Neuronal stem cell (in vitro differentiated cells): ENCODE measurements at regions not wholly inside any gene's neighbourhood (a gene's known extent, or its start where the extent isn't known, plus 50 kb on each side); places are given as distances from the start of the nearest gene placed in this dataset.

Experiments
- DNase-seq: peaks from one replicate; pipeline ENCODE4 v3.0.0-alpha.2; 2013; ENCODE audit warnings: low spot score
- H2AFZ ChIP-seq: one replicate; pipeline ENCODE4 v1.6.1; 2013; ENCODE audit warnings: mild to moderate bottlenecking, low read length, inconsistent platforms
- H2AK5ac ChIP-seq: 2 replicates; pipeline ENCODE4 v1.6.1; 2013; ENCODE audit warnings: low read depth, mild to moderate bottlenecking, inconsistent platforms, low read length, moderate library complexity, mixed read lengths
- H2BK120ac ChIP-seq: 2 replicates; pipeline ENCODE4 v1.6.1; 2013; ENCODE audit warnings: low read depth, mild to moderate bottlenecking, inconsistent platforms, low read length, moderate library complexity, mixed read lengths
- H2BK12ac ChIP-seq: one replicate; pipeline ENCODE4 v1.6.1; 2013; ENCODE audit warnings: low read length, inconsistent platforms
- H2BK15ac ChIP-seq: 2 replicates; pipeline ENCODE4 v1.6.1; 2013; ENCODE audit warnings: mild to moderate bottlenecking, low read length, inconsistent platforms, mixed read lengths
- H2BK5ac ChIP-seq: one replicate; pipeline ENCODE4 v1.6.1; 2013; ENCODE audit warnings: inconsistent platforms, mild to moderate bottlenecking, low read length, moderate library complexity
- H3K14ac ChIP-seq: one replicate; pipeline ENCODE4 v1.6.1; 2013; ENCODE audit warnings: low read length, inconsistent platforms
- H3K18ac ChIP-seq: 2 replicates; pipeline ENCODE4 v1.6.1; 2013; ENCODE audit warnings: low read length, inconsistent platforms
- H3K23ac ChIP-seq: 2 replicates; pipeline ENCODE4 v1.6.1; 2013; ENCODE audit warnings: low read depth, mild to moderate bottlenecking, mixed read lengths, low read length, inconsistent platforms; ENCODE audit not compliant: poor library complexity
- H3K27ac ChIP-seq: replicated peaks from 3 replicates; pipeline ENCODE4 v1.5.1; 2013; ENCODE audit warnings: low read length, inconsistent platforms
- H3K27me3 ChIP-seq, 3 experiments: 2 replicates each; pipeline ENCODE4 v1.6.1; 2013; ENCODE audit warnings: low read length in 3 of 3, mild to moderate bottlenecking in 2 of 3, inconsistent platforms in 1 of 3, low read depth in 1 of 3, mixed read lengths in 1 of 3, moderate library complexity in 1 of 3; ENCODE audit not compliant: control insufficient read depth in 3 of 3, insufficient read depth in 3 of 3
- H3K36me3 ChIP-seq, 2 donors: replicated peaks in 1 of 2; 2 replicates each; pipeline ENCODE4 v1.6.1; 2013; ENCODE audit warnings: low read length in 2 of 2; ENCODE audit not compliant: control insufficient read depth in 2 of 2, insufficient read depth in 2 of 2
- H3K4ac ChIP-seq: 2 replicates; pipeline ENCODE4 v1.6.1; 2013; ENCODE audit warnings: inconsistent platforms, mild to moderate bottlenecking, low read length, moderate library complexity
- H3K4me1 ChIP-seq, 2 donors: 1 replicate in 1 of 2; 2 replicates in 1 of 2; pipeline ENCODE4 v1.6.1; 2013; ENCODE audit warnings: low read length in 2 of 2, low read depth in 1 of 2; ENCODE audit not compliant: control insufficient read depth in 2 of 2, insufficient read depth in 1 of 2
- H3K4me2 ChIP-seq: one replicate; pipeline ENCODE4 v1.6.1; 2013; ENCODE audit warnings: mild to moderate bottlenecking, low read length, inconsistent platforms; ENCODE audit not compliant: insufficient read depth, poor library complexity, severe bottlenecking
- H3K4me3 ChIP-seq, 2 donors: 2 replicates each; pipeline ENCODE4 v1.5.1; 2013; ENCODE audit warnings: low read length in 2 of 2, mild to moderate bottlenecking in 2 of 2, inconsistent platforms in 1 of 2, moderate library complexity in 1 of 2
- H3K79me1 ChIP-seq: one replicate; pipeline ENCODE4 v1.6.1; 2013; ENCODE audit warnings: low read depth, mild to moderate bottlenecking, inconsistent platforms, low read length, moderate library complexity
- H3K9ac ChIP-seq: one replicate; pipeline ENCODE4 v1.6.1; 2013; ENCODE audit warnings: mild to moderate bottlenecking, low read depth, low read length, inconsistent platforms; ENCODE audit not compliant: poor library complexity
- H3K9me3 ChIP-seq, 2 donors: replicated peaks in 1 of 2; 2 replicates each; pipeline versions ENCODE3 to v1.6.1; 2013; ENCODE audit warnings: low read length in 2 of 2, mild to moderate bottlenecking in 2 of 2, inconsistent platforms in 1 of 2, low read depth in 1 of 2, mixed read lengths in 1 of 2, moderate library complexity in 1 of 2; ENCODE audit not compliant: control insufficient read depth in 2 of 2, insufficient read depth in 1 of 2
- H4K8ac ChIP-seq: one replicate; pipeline ENCODE4 v1.6.1; 2013; ENCODE audit warnings: low read depth, mild to moderate bottlenecking, inconsistent platforms, low read length, moderate library complexity
- H4K91ac ChIP-seq: one replicate; pipeline ENCODE4 v1.6.1; 2013; ENCODE audit warnings: low read length, low read depth, mild to moderate bottlenecking, inconsistent platforms; ENCODE audit not compliant: poor library complexity
- WGBS, 2 donors: extraction: QIAGEN DNeasy Blood & Tissue Kit; methylation state at CpG; one replicate each; pipeline ENCODE4 v1.1.7; 2013; ENCODE audit warnings: missing lambda C conversion rate in 2 of 2, mixed read lengths in 1 of 2; ENCODE audit not compliant: insufficient read length in 2 of 2, insufficient replicate concordance in 1 of 2; ENCODE audit errors: extremely low coverage in 2 of 2; 5-methylcytosine and 5-hydroxymethylcytosine counted together

- Histone ChIP-seq H4K8ac (no peak overlapping the region), H3K4me1 (no peaks in the 10 kb centered on the region), H3K18ac (no peak overlapping the region), H2AK5ac (no peak overlapping the region), H3K36me3 (no peaks in the 10 kb centered on the region), H4K91ac (no peak overlapping the region), H3K14ac (no peak overlapping the region), H3K27ac (no peak overlapping the region), H3K4me2 (no peak overlapping the region), H3K4ac (no peak overlapping the region), H2BK15ac (no peak overlapping the region), H2AFZ (no peak overlapping the region), H3K23ac (no peak overlapping the region), H2BK120ac (no peak overlapping the region), H3K79me1 (no peaks in the 10 kb centered on the region), H3K4me3 (no peak overlapping the region), H2BK12ac (no peak overlapping the region), H3K9ac (no peak overlapping the region), H3K27me3 (no peaks in the 10 kb centered on the region), H3K9me3 (no peaks in the 10 kb centered on the region), H2BK5ac (no peak overlapping the region)
- DNase-seq = no peak
- no CpG with 5 or more reads among the region's 3 CpGs for WGBS, 2 donors
Measured at GRCh38 chr3:3594986-3595385, 204.2 kb upstream of the LRRN1 start.

GRCh38 chr3:3589715-3590130, 209.5 kb upstream of the LRRN1 start:
- no peak for DNase-seq

GRCh38 chr3:3587647-3587972, 211.6 kb upstream of the LRRN1 start:
- Histone ChIP-seq H3K18ac (no peak overlapping the region), H4K91ac (no peak overlapping the region), H3K27ac (no peak overlapping the region), H3K4ac (no peak overlapping the region), H3K14ac (no peak overlapping the region), H2BK12ac (no peak overlapping the region), H3K4me2 (no peak overlapping the region), H4K8ac (no peak overlapping the region), H3K9me3 (no peaks in the 10 kb centered on the region), H3K27me3 (no peaks in the 10 kb centered on the region), H3K36me3 (no peaks in the 10 kb centered on the region), H3K4me1 (peaks cover 0 to 19% of the 10 kb centered on the region in 2 donors), H3K9ac (no peak overlapping the region), H3K79me1 (no peaks in the 10 kb centered on the region), H2BK5ac (no peak overlapping the region), H3K23ac (no peak overlapping the region), H2BK15ac (no peak overlapping the region), H3K4me3 (no peak overlapping the region), H2BK120ac (no peak overlapping the region), H2AFZ (no peak overlapping the region), H2AK5ac (no peak overlapping the region)
- WGBS, 2 donors = no CpG with 5 or more reads among the region's 4 CpGs
- no peak for DNase-seq

More at GRCh38 chr3:3589715-3590130, 209.5 kb upstream of the LRRN1 start:
- H3K23ac ChIP-seq = no peak overlapping the region
- no peak overlapping the region for H3K4me2 ChIP-seq
- no CpG with 5 or more reads among the region's 3 CpGs for WGBS, 2 donors
- H2BK12ac ChIP-seq = no peak overlapping the region
- no peak overlapping the region for H2AFZ ChIP-seq
- no peak overlapping the region for H3K27ac ChIP-seq
- no peak overlapping the region for H2BK120ac ChIP-seq
- no peak overlapping the region for H2BK15ac ChIP-seq
- no peak overlapping the region for H2AK5ac ChIP-seq
- no peak overlapping the region for H2BK5ac ChIP-seq
- H3K27me3 ChIP-seq = no peaks in the 10 kb centered on the region
- H4K91ac ChIP-seq = no peak overlapping the region
- H3K9ac ChIP-seq = no peak overlapping the region
- H3K36me3 ChIP-seq = no peaks in the 10 kb centered on the region
- H3K18ac ChIP-seq = no peak overlapping the region
- H3K4ac ChIP-seq = no peak overlapping the region
- no peaks in the 10 kb centered on the region for H3K9me3 ChIP-seq
- H3K79me1 ChIP-seq = no peaks in the 10 kb centered on the region
- H3K14ac ChIP-seq = no peak overlapping the region
- no peak overlapping the region for H4K8ac ChIP-seq
- no peak overlapping the region for H3K4me3 ChIP-seq
- peaks cover 0 to 19% of the 10 kb centered on the region in 2 donors for H3K4me1 ChIP-seq

GRCh38 chr3:3586843-3587646, 212.2 kb upstream of the LRRN1 start:
- Histone ChIP-seq H4K8ac (no peak overlapping the region), H3K9me3 (no peaks in the 10 kb centered on the region), H3K36me3 (no peaks in the 10 kb centered on the region), H3K9ac (no peak overlapping the region), H3K18ac (no peak overlapping the region), H3K23ac (no peak overlapping the region), H2BK5ac (no peak overlapping the region), H3K4me3 (no peak overlapping the region), H3K4ac (no peak overlapping the region), H3K14ac (no peak overlapping the region), H4K91ac (no peak overlapping the region), H2BK15ac (no peak overlapping the region), H3K4me2 (no peak overlapping the region), H2BK12ac (no peak overlapping the region), H3K27ac (no peak overlapping the region), H3K27me3 (no peaks in the 10 kb centered on the region), H2AFZ (no peak overlapping the region), H2BK120ac (no peak overlapping the region), H2AK5ac (no peak overlapping the region), H3K4me1 (peaks cover 0 to 19% of the 10 kb centered on the region in 2 donors), H3K79me1 (no peaks in the 10 kb centered on the region)
- WGBS, 2 donors = no CpG with 5 or more reads among the region's 8 CpGs
- DNase-seq = no peak
